ENCODE measurements at regions not wholly inside any gene's neighbourhood (a gene's known extent, or its start where the extent isn't known, plus 50 kb on each side); places are given as distances from the start of the nearest gene placed in this dataset.
"Not testable (repeated sequence)": the region's sequence is repeated elsewhere in the genome, so short reads cannot be mapped to it uniquely, and the experiment has no call there.

- no peak overlapping the region for H3K27ac Mint-ChIP-seq
Measured at GRCh38 chr9:115686069-115686468, 467.5 kb upstream of the PAPPA start.

GRCh38 chr9:115687356-115687755 is 466.2 kb upstream of the PAPPA start:
- no peaks in the 10 kb centered on the region for H3K27me3 Mint-ChIP-seq
- no peaks in the 10 kb centered on the region for H3K4me1 Mint-ChIP-seq
- ATAC-seq, result no peak
- no peak overlapping the region for H3K4me3 Mint-ChIP-seq
- H3K27ac Mint-ChIP-seq, result no peak overlapping the region
- peaks cover 10% of the 10 kb centered on the region for H3K9me3 Mint-ChIP-seq
- no peak for DNase-seq
- no peaks in the 10 kb centered on the region for H3K36me3 Mint-ChIP-seq (ENCODE audit: low read depth)

More at GRCh38 chr9:115686069-115686468, 467.5 kb upstream of the PAPPA start:
- no peaks in the 10 kb centered on the region for H3K36me3 Mint-ChIP-seq (ENCODE audit: low read depth)
- no peaks in the 10 kb centered on the region for H3K27me3 Mint-ChIP-seq
- H3K4me1 Mint-ChIP-seq, result no peaks in the 10 kb centered on the region
- H3K4me3 Mint-ChIP-seq, result no peak overlapping the region
- peaks cover 10% of the 10 kb centered on the region for H3K9me3 Mint-ChIP-seq
- DNase-seq (no peak), ATAC-seq (no peak)

- Mint-ChIP-seq H3K27me3 (no peaks in the 10 kb centered on the region), H3K27ac (no peak overlapping the region), H3K9me3 (peaks cover 8% of the 10 kb centered on the region), H3K4me3 (no peak overlapping the region), H3K4me1 (no peaks in the 10 kb centered on the region), H3K36me3 (ENCODE audit: low read depth) (no peaks in the 10 kb centered on the region)
- ATAC-seq (no peak), DNase-seq (no peak)
Measured at GRCh38 chr9:115689331-115689730, 464.3 kb upstream of the PAPPA start.

- H3K36me3 Mint-ChIP-seq (ENCODE audit: low read depth), result no peaks in the 10 kb centered on the region
- no peaks in the 10 kb centered on the region for H3K4me1 Mint-ChIP-seq
- no peak overlapping the region for H3K27ac Mint-ChIP-seq
- no peak overlapping the region for H3K4me3 Mint-ChIP-seq
- H3K9me3 Mint-ChIP-seq, result peaks cover 5% of the 10 kb centered on the region
- ATAC-seq (no peak), DNase-seq (no peak)
- no peaks in the 10 kb centered on the region for H3K27me3 Mint-ChIP-seq
Measured at GRCh38 chr9:115690786-115691496, 462.6 kb upstream of the PAPPA start.

- H3K4me1 Mint-ChIP-seq, result no peaks in the 10 kb centered on the region
- H3K9me3 Mint-ChIP-seq, result peaks cover 5% of the 10 kb centered on the region
- no peak for ATAC-seq
- no peaks in the 10 kb centered on the region for H3K27me3 Mint-ChIP-seq
- H3K4me3 Mint-ChIP-seq, result no peak overlapping the region
- H3K36me3 Mint-ChIP-seq (ENCODE audit: low read depth), result no peaks in the 10 kb centered on the region
- no peak for DNase-seq
- no peak overlapping the region for H3K27ac Mint-ChIP-seq
Measured at GRCh38 chr9:115691693-115692092, 461.9 kb upstream of the PAPPA start.

GRCh38 chr9:115692868-115693267 is 460.7 kb upstream of the PAPPA start:
- not testable (repeated sequence) for H3K36me3 Mint-ChIP-seq (ENCODE audit: low read depth); H3K27me3 Mint-ChIP-seq; ATAC-seq; H3K9me3 Mint-ChIP-seq; DNase-seq; H3K4me1 Mint-ChIP-seq; H3K4me3 Mint-ChIP-seq; H3K27ac Mint-ChIP-seq

GRCh38 chr9:115694014-115694413 is 459.6 kb upstream of the PAPPA start:
- Mint-ChIP-seq H3K9me3 (no peaks in the 10 kb centered on the region), H3K4me3 (no peak overlapping the region), H3K27ac (no peak overlapping the region), H3K27me3 (no peaks in the 10 kb centered on the region), H3K36me3 (ENCODE audit: low read depth) (no peaks in the 10 kb centered on the region), H3K4me1 (no peaks in the 10 kb centered on the region)
- ATAC-seq (no peak), DNase-seq (no peak)

- H3K36me3 Mint-ChIP-seq (ENCODE audit: low read depth), result no peaks in the 10 kb centered on the region
- H3K27me3 Mint-ChIP-seq, result no peaks in the 10 kb centered on the region
- ATAC-seq, result no peak
- no peak for DNase-seq
- H3K4me3 Mint-ChIP-seq, result no peak overlapping the region
- H3K27ac Mint-ChIP-seq, result no peak overlapping the region
- no peaks in the 10 kb centered on the region for H3K4me1 Mint-ChIP-seq
- H3K9me3 Mint-ChIP-seq, result no peaks in the 10 kb centered on the region
Measured at GRCh38 chr9:115694991-115695390, 458.6 kb upstream of the PAPPA start.

GRCh38 chr9:115712981-115713380 is 440.6 kb upstream of the PAPPA start:
- H3K36me3 Mint-ChIP-seq (ENCODE audit: low read depth), result no peaks in the 10 kb centered on the region
- H3K27ac Mint-ChIP-seq, result no peak overlapping the region
- ATAC-seq (no peak), DNase-seq (no peak)
- H3K27me3 Mint-ChIP-seq, result no peaks in the 10 kb centered on the region
- H3K9me3 Mint-ChIP-seq, result peaks cover 5% of the 10 kb centered on the region
- H3K4me1 Mint-ChIP-seq, result no peaks in the 10 kb centered on the region
- H3K4me3 Mint-ChIP-seq, result no peak overlapping the region

GRCh38 chr9:115715666-115716065 is 437.9 kb upstream of the PAPPA start:
- H3K27me3 Mint-ChIP-seq, result no peaks in the 10 kb centered on the region
- DNase-seq (no peak), ATAC-seq (no peak)
- no peak overlapping the region for H3K27ac Mint-ChIP-seq
- H3K9me3 Mint-ChIP-seq, result peaks cover 5% of the 10 kb centered on the region
- no peaks in the 10 kb centered on the region for H3K36me3 Mint-ChIP-seq (ENCODE audit: low read depth)
- H3K4me3 Mint-ChIP-seq, result no peak overlapping the region
- no peaks in the 10 kb centered on the region for H3K4me1 Mint-ChIP-seq

- ATAC-seq (no peak), DNase-seq (no peak)
- Mint-ChIP-seq H3K4me3 (no peak overlapping the region), H3K4me1 (no peaks in the 10 kb centered on the region), H3K36me3 (ENCODE audit: low read depth) (no peaks in the 10 kb centered on the region), H3K27me3 (no peaks in the 10 kb centered on the region), H3K27ac (no peak overlapping the region), H3K9me3 (peaks cover 5% of the 10 kb centered on the region)
Measured at GRCh38 chr9:115717298-115717697, 436.3 kb upstream of the PAPPA start.

- DNase-seq, result no peak
- ATAC-seq, result no peak
- Mint-ChIP-seq H3K4me3 (no peak overlapping the region), H3K27me3 (no peaks in the 10 kb centered on the region), H3K36me3 (ENCODE audit: low read depth) (no peaks in the 10 kb centered on the region), H3K27ac (no peak overlapping the region), H3K4me1 (no peaks in the 10 kb centered on the region), H3K9me3 (peaks cover 1% of the 10 kb centered on the region)
Measured at GRCh38 chr9:115717711-115718173, 435.8 kb upstream of the PAPPA start.

GRCh38 chr9:115730396-115730795 is 423.2 kb upstream of the PAPPA start:
- Mint-ChIP-seq H3K27me3 (no peaks in the 10 kb centered on the region), H3K36me3 (ENCODE audit: low read depth) (no peaks in the 10 kb centered on the region), H3K9me3 (peaks cover 23% of the 10 kb centered on the region), H3K4me3 (no peak overlapping the region), H3K27ac (no peak overlapping the region), H3K4me1 (no peaks in the 10 kb centered on the region)
- no peak for DNase-seq
- no peak for ATAC-seq

GRCh38 chr9:115730845-115731244 is 422.7 kb upstream of the PAPPA start:
- Mint-ChIP-seq H3K4me3 (no peak overlapping the region), H3K27ac (no peak overlapping the region), H3K27me3 (no peaks in the 10 kb centered on the region), H3K4me1 (no peaks in the 10 kb centered on the region), H3K36me3 (ENCODE audit: low read depth) (no peaks in the 10 kb centered on the region), H3K9me3 (peaks cover 22% of the 10 kb centered on the region)
- ATAC-seq (no peak), DNase-seq (no peak)

GRCh38 chr9:115733318-115734110 is 420.1 kb upstream of the PAPPA start:
- no peak overlapping the region for H3K27ac Mint-ChIP-seq
- H3K4me1 Mint-ChIP-seq, result no peaks in the 10 kb centered on the region
- peaks cover 12% of the 10 kb centered on the region for H3K9me3 Mint-ChIP-seq
- DNase-seq (no peak), ATAC-seq (no peak)
- H3K4me3 Mint-ChIP-seq, result no peak overlapping the region
- H3K27me3 Mint-ChIP-seq, result no peaks in the 10 kb centered on the region
- H3K36me3 Mint-ChIP-seq (ENCODE audit: low read depth), result no peaks in the 10 kb centered on the region
